Psoas muscle (tissue), 7 donors: ENCODE measurements at regions not wholly inside any gene's neighbourhood (a gene's known extent, or its start where the extent isn't known, plus 50 kb on each side); places are given as distances from the start of the nearest gene placed in this dataset.

ENCODE experiments used
- ATAC-seq, 4 donors: fragments of 200-7000 bp; cut with Tn5 transposase; one replicate each; pipeline ENCODE4 v1.9.1; 2020; ENCODE audit warnings: moderate library complexity in 3 of 4, mild to moderate bottlenecking in 2 of 4
- DNase-seq, 2 donors: peaks; one replicate each; pipeline ENCODE4 v3.0.0-alpha.2; 2020
- H3K27ac ChIP-seq: fragments of 200-600 bp; one replicate; pipeline ENCODE4 v1.8.0; 2022
- H3K27me3 ChIP-seq, 3 donors: fragments of 200-600 bp in 1 of 3; one replicate each; pipeline versions ENCODE4 v1.6.1 to v1.8.0; 2013 to 2022; ENCODE audit warnings: low read length in 2 of 3, mild to moderate bottlenecking in 2 of 3, moderate library complexity in 1 of 3; ENCODE audit not compliant: insufficient read depth in 3 of 3
- H3K36me3 ChIP-seq, 2 donors: fragments of 200-600 bp in 1 of 2; one replicate each; pipeline versions ENCODE4 v1.6.1 to v1.8.0; 2013 to 2022; ENCODE audit warnings: low read depth in 1 of 2, mild to moderate bottlenecking in 1 of 2, moderate library complexity in 1 of 2; ENCODE audit not compliant: insufficient read depth in 1 of 2
- H3K4me1 ChIP-seq: fragments of 200-600 bp; one replicate; pipeline ENCODE4 v1.8.0; 2022
- H3K4me3 ChIP-seq: fragments of 200-600 bp; one replicate; pipeline ENCODE4 v1.8.0; 2022; ENCODE audit warnings: mild to moderate bottlenecking
- H3K9me3 ChIP-seq: fragments of 200-600 bp; one replicate; pipeline ENCODE4 v1.8.0; 2022
- WGBS, 3 donors: extraction: QIAGEN DNeasy Blood & Tissue Kit; methylation state at CpG; one replicate each; pipeline versions ENCODE4 v1.1.6 to v1.1.7; 2013; 5-methylcytosine and 5-hydroxymethylcytosine counted together
- intact Hi-C, 2 donors: fragments of 100-400 bp; cut with DNase I; formaldehyde crosslinking; loops; one replicate each; pipeline versions ENCODE4 v1.11.0 to v1.14.2; 2022
- TF ChIP-seq, protein P1 (sequence below): fragments of 200-600 bp; IDR thresholded peaks from one replicate; pipeline ENCODE4 v1.8.0; 2022; ENCODE audit warnings: antibody characterized with exemption
- donor health status: healthy with polysubstance abuse.
- donor health status: DM: no; HTN: no; CAD: no; lungs with moderate emphysema.
- donor health status: Bipolar disorder and iron deficiency.
- donor health status: healthy.
- donor health status: DM: yes; HTN: yes; CAD: no.
- donor health status: DM: no; HTN: no; CAD: no.
- donor health status: DM: yes; HTN: yes; CAD: no.

DNA sequence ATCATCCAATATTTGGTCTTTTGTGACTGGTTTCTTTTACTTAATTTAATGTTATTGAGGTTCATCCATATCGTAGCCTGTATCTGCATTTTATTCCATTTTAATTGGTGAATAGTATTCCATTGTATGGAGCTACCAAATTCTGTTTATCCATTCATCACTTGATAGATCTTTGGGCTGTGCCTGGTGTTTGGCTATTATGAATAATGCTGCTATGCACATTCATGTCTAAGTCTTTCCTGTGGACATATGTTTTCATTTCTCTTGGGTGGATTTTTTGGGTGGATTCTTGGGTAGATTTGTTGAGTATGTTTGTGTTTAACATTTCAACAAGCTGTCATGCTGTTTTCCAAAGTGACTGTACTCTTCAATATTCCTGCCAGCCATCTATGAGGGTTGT, 52.5 kb upstream of the NEDD4L start:
- WGBS, 3 donors, result 84 to 89% (median 86%) methylated on average over 1 of the region's 1 CpG
- H3K27ac ChIP-seq, result no peak overlapping the region
- DNase-seq (no peak), ATAC-seq (no peak)
- no peaks in the 10 kb centered on the region for H3K27me3 ChIP-seq
- H3K9me3 ChIP-seq, result no peaks in the 10 kb centered on the region
- TF ChIP-seq, protein P1, sequence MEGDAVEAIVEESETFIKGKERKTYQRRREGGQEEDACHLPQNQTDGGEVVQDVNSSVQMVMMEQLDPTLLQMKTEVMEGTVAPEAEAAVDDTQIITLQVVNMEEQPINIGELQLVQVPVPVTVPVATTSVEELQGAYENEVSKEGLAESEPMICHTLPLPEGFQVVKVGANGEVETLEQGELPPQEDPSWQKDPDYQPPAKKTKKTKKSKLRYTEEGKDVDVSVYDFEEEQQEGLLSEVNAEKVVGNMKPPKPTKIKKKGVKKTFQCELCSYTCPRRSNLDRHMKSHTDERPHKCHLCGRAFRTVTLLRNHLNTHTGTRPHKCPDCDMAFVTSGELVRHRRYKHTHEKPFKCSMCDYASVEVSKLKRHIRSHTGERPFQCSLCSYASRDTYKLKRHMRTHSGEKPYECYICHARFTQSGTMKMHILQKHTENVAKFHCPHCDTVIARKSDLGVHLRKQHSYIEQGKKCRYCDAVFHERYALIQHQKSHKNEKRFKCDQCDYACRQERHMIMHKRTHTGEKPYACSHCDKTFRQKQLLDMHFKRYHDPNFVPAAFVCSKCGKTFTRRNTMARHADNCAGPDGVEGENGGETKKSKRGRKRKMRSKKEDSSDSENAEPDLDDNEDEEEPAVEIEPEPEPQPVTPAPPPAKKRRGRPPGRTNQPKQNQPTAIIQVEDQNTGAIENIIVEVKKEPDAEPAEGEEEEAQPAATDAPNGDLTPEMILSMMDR, result no peak
- H3K36me3 ChIP-seq, result no peaks in the 10 kb centered on the region
- no peak overlapping the region for H3K4me3 ChIP-seq
- H3K4me1 ChIP-seq, result no peaks in the 10 kb centered on the region
- intact Hi-C loops, result no loop called here

GRCh38 chr18:57989536-57989935, 54.5 kb upstream of the NEDD4L start:
- Histone ChIP-seq H3K36me3 (no peaks in the 10 kb centered on the region), H3K4me1 (no peaks in the 10 kb centered on the region), H3K4me3 (no peak overlapping the region), H3K9me3 (no peaks in the 10 kb centered on the region), H3K27me3 (no peaks in the 10 kb centered on the region), H3K27ac (no peak overlapping the region)
- DNase-seq (no peak), ATAC-seq (no peak)
- intact Hi-C loops, result no loop called here
- 79 to 82% (median 82%) methylated on average over 8 of the region's 8 CpGs for WGBS, 3 donors
- TF ChIP-seq, protein P1, result no peak

- H3K36me3 ChIP-seq, result no peaks in the 10 kb centered on the region
- no peak for DNase-seq
- ATAC-seq, result no peak
- TF ChIP-seq, protein P1, result no peak
- H3K27me3 ChIP-seq, result no peaks in the 10 kb centered on the region
- WGBS, 3 donors, result 64 to 77% (median 75%) methylated on average over 5 of the region's 5 CpGs
- no peak overlapping the region for H3K27ac ChIP-seq
- H3K4me3 ChIP-seq, result no peak overlapping the region
- no peaks in the 10 kb centered on the region for H3K9me3 ChIP-seq
- no peaks in the 10 kb centered on the region for H3K4me1 ChIP-seq
- intact Hi-C loops, result no loop called here
These were observed 59.4 kb upstream of the NEDD4L start for GRCh38 chr18:57984490-57985115.

- TF ChIP-seq, protein P1, result no peak
- intact Hi-C loops, result no loop called here
These were observed 60.1 kb upstream of the NEDD4L start for GRCh38 chr18:57983965-57984364.

DNA sequence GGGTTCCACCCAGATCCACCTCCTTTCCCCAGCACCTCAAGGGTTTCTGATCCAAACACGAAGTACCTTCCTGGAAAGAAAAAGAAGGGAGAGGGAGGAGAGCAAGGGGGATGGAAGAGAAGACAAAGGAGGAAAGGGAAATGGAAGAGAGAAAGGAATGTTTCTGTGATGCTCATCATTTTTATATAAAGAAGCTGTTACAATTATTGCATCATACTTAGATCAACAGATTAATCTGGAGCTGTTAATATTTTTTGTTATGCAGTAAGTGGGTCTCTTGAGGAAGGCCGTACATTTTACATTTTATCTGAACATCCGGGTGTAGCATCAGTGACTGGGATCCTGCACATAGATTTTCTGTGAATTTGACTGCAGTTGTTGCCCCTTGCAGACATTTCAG, 60.6 kb upstream of the NEDD4L start:
- DNase-seq, result no peak
- Histone ChIP-seq H3K4me1 (no peaks in the 10 kb centered on the region), H3K4me3 (no peak overlapping the region), H3K36me3 (no peaks in the 10 kb centered on the region), H3K27me3 (no peaks in the 10 kb centered on the region), H3K9me3 (no peaks in the 10 kb centered on the region), H3K27ac (no peak overlapping the region)
- 70 to 73% (median 70%) methylated on average over 3 of the region's 3 CpGs for WGBS, 3 donors
- TF ChIP-seq, protein P1, result no peak
- ATAC-seq, result no peak
- intact Hi-C loops, result no loop called here

More at GRCh38 chr18:57983965-57984364, 60.1 kb upstream of the NEDD4L start:
- Histone ChIP-seq H3K4me1 (no peaks in the 10 kb centered on the region), H3K27me3 (no peaks in the 10 kb centered on the region), H3K27ac (no peak overlapping the region), H3K36me3 (no peaks in the 10 kb centered on the region), H3K9me3 (no peaks in the 10 kb centered on the region), H3K4me3 (no peak overlapping the region)
- WGBS, 3 donors, result 79 to 98% (median 84%) methylated on average over 3 of the region's 3 CpGs
- ATAC-seq, result no peak
- DNase-seq, result no peak
